ENCODE measurements at regions not wholly inside any gene's neighbourhood (a gene's known extent, or its start where the extent isn't known, plus 50 kb on each side); places are given as distances from the start of the nearest gene placed in this dataset.

DNA sequence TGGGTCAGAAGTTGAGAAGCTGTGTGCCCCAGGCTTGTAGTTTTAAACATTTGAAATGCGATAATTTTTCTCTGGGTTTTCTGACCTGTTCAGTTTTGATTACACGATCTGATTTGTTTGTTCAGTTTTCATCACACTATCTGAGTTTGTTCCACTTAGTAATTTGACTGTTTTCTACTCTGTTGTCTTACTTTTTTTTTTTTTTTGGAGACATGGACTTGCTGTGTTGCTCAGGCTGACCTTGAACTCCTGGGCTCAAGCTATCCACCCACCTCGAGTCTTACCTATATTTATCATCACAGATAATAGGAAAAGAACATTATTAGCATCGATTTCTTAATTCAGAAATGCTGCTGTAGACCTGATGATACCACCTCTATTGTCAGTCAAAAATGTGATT is 379.1 kb downstream of the UTRN start (continued):
- TF ChIP-seq ZNF462 (CRISPR knock-in tag; IDR thresholded peaks at IDR 0.05): no peak
- TF ChIP-seq EZH2phosphoT487 (IDR thresholded peaks at IDR 0.05; ENCODE audit: unreplicated experiment): no peak
- no peak for TF ChIP-seq CREB1 (CRISPR knock-in tag; IDR thresholded peaks at IDR 0.05; ENCODE audit: low read depth)

DNA sequence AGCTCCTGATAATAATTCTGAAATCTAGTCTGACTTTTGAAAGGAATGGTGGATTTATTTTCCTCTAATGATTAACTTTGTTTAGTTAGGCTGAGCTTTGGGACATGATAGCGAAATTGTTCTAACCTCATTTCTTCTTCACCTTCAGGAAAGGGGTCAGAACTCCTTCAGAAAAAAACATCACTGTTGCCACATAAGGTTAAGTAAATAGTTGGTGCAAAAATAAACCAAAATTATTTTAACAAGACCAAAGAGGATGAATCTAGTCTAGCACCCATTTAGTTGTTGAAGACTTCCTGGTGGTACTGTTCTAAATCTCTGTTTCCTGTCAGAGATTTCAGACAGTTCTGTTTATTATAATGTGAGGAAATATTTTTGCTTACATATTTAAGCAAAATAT is 379.8 kb downstream of the UTRN start:
- Histone ChIP-seq H3K4me3 (no peak overlapping the region), H4K20me1 (replicated peaks; ENCODE audit: insufficient read depth) (no peaks in the 10 kb centered on the region), H3K27ac (ENCODE audit: low read depth) (no peak overlapping the region), H3K27me3 (ENCODE audit: insufficient read depth) (peaks cover 13% of the 10 kb centered on the region; the same call in 1 of the 2 replicates), H3K4me1 (ENCODE audit: insufficient read depth) (peaks cover 49% of the 10 kb centered on the region), H3K4me2 (no peak overlapping the region), H2AFZ (no peak overlapping the region), H3F3A (replicated peaks; ENCODE audit: low read depth) (no peaks in the 10 kb centered on the region), H3K36me3 (ENCODE audit: insufficient read depth) (no peaks in the 10 kb centered on the region), H3K79me2 (replicated peaks; ENCODE audit: insufficient read depth) (peaks cover 78% of the 10 kb centered on the region), H3K9me2 (ENCODE audit: insufficient read depth) (no peaks in the 10 kb centered on the region)
- H3K27me3 Mint-ChIP-seq (ENCODE audit: insufficient read depth, low read depth, poor library complexity): no peaks in the 10 kb centered on the region
- no peak for DNase-seq (ENCODE audit: low spot score)
- peaks cover 26% of the 10 kb centered on the region for H3K4me1 Mint-ChIP-seq
- no peaks in the 10 kb centered on the region for H3K9me3 Mint-ChIP-seq
- H3K27ac Mint-ChIP-seq: no peak overlapping the region
- H3K36me3 Mint-ChIP-seq (ENCODE audit: low read depth): peaks cover 4% of the 10 kb centered on the region; the same call in 1 of the 3 replicates
- no peak overlapping the region for H3K4me3 Mint-ChIP-seq
- no peak for ATAC-seq
- TF ChIP-seq ETS1 (IDR thresholded peaks at IDR 0.05): no peak
- TF ChIP-seq EZH2 (IDR thresholded peaks at IDR 0.05; ENCODE audit: low read depth, unreplicated experiment): no peak
- no peak for TF ChIP-seq CTCF (conservative IDR thresholded peaks at IDR 0.05; ENCODE audit: low read depth in 2 of 2)
- TF ChIP-seq JUNB (IDR thresholded peaks at IDR 0.05; ENCODE audit: unreplicated experiment): no peak
- no peak for TF ChIP-seq ZNF331 (CRISPR knock-in tag; IDR thresholded peaks at IDR 0.05; ENCODE audit: low read depth)
- TF ChIP-seq STAT1 (IDR thresholded peaks at IDR 0.05; ENCODE audit: unreplicated experiment): no peak

Data from GM23338 (cell line).